Heart right ventricle (tissue), 16 donors: ENCODE measurements at regions not wholly inside any gene's neighbourhood (a gene's known extent, or its start where the extent isn't known, plus 50 kb on each side); places are given as distances from the start of the nearest gene placed in this dataset.

Experiments
- ATAC-seq, 8 donors: fragments of 200-7000 bp; cut with Tn5 transposase; one replicate each; pipeline ENCODE4 v1.9.1; 2020; ENCODE audit warnings: mild to moderate bottlenecking in 8 of 8, moderate library complexity in 8 of 8, moderate number of reproducible peaks in 1 of 8
- DNase-seq, 2 donors: peaks; one replicate each; pipeline ENCODE4 v3.0.0-alpha.2; 2020
- H3K27ac ChIP-seq, 10 donors: fragments of 200-600 bp; sonication (generic) in 2 of 10; one replicate each; pipeline versions ENCODE4 v1.5.0 to v1.8.0; 2020 to 2022; ENCODE audit warnings: mild to moderate bottlenecking in 3 of 10
- H3K27me3 ChIP-seq, 7 donors: fragments of 200-600 bp; one replicate each; pipeline ENCODE4 v1.8.0; 2021 to 2022; ENCODE audit warnings: mild to moderate bottlenecking in 2 of 7
- H3K36me3 ChIP-seq, 9 donors: fragments of 200-600 bp; sonication (generic) in 1 of 9; one replicate each; pipeline versions ENCODE4 v1.5.0 to v1.8.0; 2020 to 2022; ENCODE audit warnings: mild to moderate bottlenecking in 2 of 9
- H3K4me1 ChIP-seq, 9 donors: fragments of 200-600 bp; sonication (generic) in 1 of 9; one replicate each; pipeline versions ENCODE4 v1.5.0 to v1.8.0; 2020 to 2022; ENCODE audit warnings: mild to moderate bottlenecking in 4 of 9
- H3K4me3 ChIP-seq, 10 donors: fragments of 200-600 bp; sonication (generic) in 2 of 10; one replicate each; pipeline versions ENCODE4 v1.5.0 to v1.8.0; 2020 to 2022; ENCODE audit warnings: mild to moderate bottlenecking in 7 of 10, moderate library complexity in 2 of 10
- H3K9me3 ChIP-seq, 11 donors: fragments of 200-600 bp in 10 of 11; sonication (generic) in 2 of 11; one replicate each; pipeline versions ENCODE4 v1.5.0 to v1.8.0; 2013 to 2022; ENCODE audit warnings: mild to moderate bottlenecking in 2 of 11, control low read depth in 1 of 11, moderate library complexity in 1 of 11
- CTCF ChIP-seq, 9 donors: fragments of 200-600 bp; sonication (generic) in 2 of 9; IDR thresholded peaks; one replicate each; pipeline versions ENCODE4 v1.5.0 to v1.8.0; 2021 to 2022; ENCODE audit warnings: antibody characterized with exemption in 9 of 9, mild to moderate bottlenecking in 5 of 9, moderate library complexity in 1 of 9
- WGBS, 2 donors: extraction: QIAGEN DNeasy Blood & Tissue Kit; methylation state at CpG; one replicate each; pipeline ENCODE4 v1.1.7; 2013; ENCODE audit warnings: inconsistent platforms in 1 of 2; 5-methylcytosine and 5-hydroxymethylcytosine counted together
- intact Hi-C, 10 donors: fragments of 100-400 bp; cut with DNase I; formaldehyde crosslinking; loops; one replicate each; pipeline versions ENCODE4 v1.11.1 to v1.14.2; 2022
- donor health status: Arrhythmogenic right ventricular cardiomyopathy.
- donor health status: ischemic (EF 13 %, LVEDD 7.1; RV severe dilation, severe dysfunction).
- donor health status: healthy with polysubstance abuse.
- donor health status: DM: no; HTN: yes; CAD: no.
- donor health status: DM: no; HTN: no; CAD: no.
- donor health status: ischemic (EF 25% LVEDD 6.9; RV normal size, moderate dysfunction).
- donor health status: ischemic (EF 25% LVEDD 5.7; RV mildly dilated, moderate dysfunction).
- donor health status: healthy.
- donor health status: DM: yes; HTN: yes; CAD: no.
- donor health status: Ischemic cardiomyopathy.
- donor health status: ischemic (EF 35%, LVEDD 5.7; RV mildly dilated, moderate dysfunction).
- donor health status: nonischemic (EF 11% LVEDD 7.7; RV severe dilation, severe dysfunction).
- donor health status: DM: yes; HTN: yes; CAD: no.
- donor health status: PGD.
- donor health status: ischemic (EF 29% LVEDD 5.4; RV normal size, mild dysfunction).
- donor health status: nonischemic (EF 23%, LVEDD 6.1; RV moderate dilation, normal function).

GRCh38 chr5:161190086-161190485 is 338.1 kb upstream of the ATP10B start:
- 91 to 93% methylated on average over 3 of the region's 3 CpGs for WGBS, 2 donors
- no peak overlapping the region for H3K27ac ChIP-seq
- H3K27me3 ChIP-seq, result no peaks in the 10 kb centered on the region
- no peaks in the 10 kb centered on the region for H3K9me3 ChIP-seq
- H3K4me3 ChIP-seq, result no peak overlapping the region
- DNase-seq, result no peak
- no peak for TF ChIP-seq CTCF (IDR thresholded peaks at IDR 0.05)
- intact Hi-C loops, result no loop called here
- no peaks in the 10 kb centered on the region for H3K36me3 ChIP-seq
- H3K4me1 ChIP-seq, result no peaks in the 10 kb centered on the region
- no peak for ATAC-seq

- H3K4me3 ChIP-seq, result no peak overlapping the region
- ATAC-seq (no peak), DNase-seq (no peak)
- no peaks in the 10 kb centered on the region for H3K9me3 ChIP-seq
- no peaks in the 10 kb centered on the region for H3K4me1 ChIP-seq
- H3K27ac ChIP-seq, result no peak overlapping the region
- intact Hi-C loops, result no loop called here
- 45 to 85% methylated on average over 1 of the region's 1 CpG for WGBS, 2 donors
- no peaks in the 10 kb centered on the region for H3K36me3 ChIP-seq
- TF ChIP-seq CTCF (IDR thresholded peaks at IDR 0.05), result no peak
- H3K27me3 ChIP-seq, result no peaks in the 10 kb centered on the region
These were observed 337.4 kb upstream of the ATP10B start for GRCh38 chr5:161189452-161189851.

GRCh38 chr5:161183559-161183958 is 331.5 kb upstream of the ATP10B start:
- Histone ChIP-seq H3K27me3 (no peaks in the 10 kb centered on the region), H3K4me1 (no peaks in the 10 kb centered on the region), H3K27ac (no peak overlapping the region), H3K36me3 (no peaks in the 10 kb centered on the region), H3K9me3 (peaks cover 0 to 9% (median 0%) of the 10 kb centered on the region in 11 donors), H3K4me3 (no peak overlapping the region)
- DNase-seq (no peak), ATAC-seq (no peak)
- intact Hi-C loops, result loop anchor here in 1 of 10 donors (5.0 kb wide), 1 partner anchor 51 kb away; no protein-coding TSS in a partner anchor
- no peak for TF ChIP-seq CTCF (IDR thresholded peaks at IDR 0.05)

GRCh38 chr5:161176221-161176620 is 324.2 kb upstream of the ATP10B start:
- Histone ChIP-seq H3K27ac (no peak overlapping the region), H3K36me3 (no peaks in the 10 kb centered on the region), H3K4me1 (no peaks in the 10 kb centered on the region), H3K4me3 (no peak overlapping the region), H3K27me3 (no peaks in the 10 kb centered on the region), H3K9me3 (peaks cover 0 to 4% (median 0%) of the 10 kb centered on the region in 11 donors)
- TF ChIP-seq CTCF (IDR thresholded peaks at IDR 0.05), result no peak
- 75 to 80% methylated on average over 2 of the region's 2 CpGs for WGBS, 2 donors
- intact Hi-C loops, result no loop called here
- DNase-seq, result no peak
- ATAC-seq, result no peak

- H3K4me1 ChIP-seq, result no peaks in the 10 kb centered on the region
- H3K27me3 ChIP-seq, result no peaks in the 10 kb centered on the region
- peaks cover 0 to 6% (median 0%) of the 10 kb centered on the region in 11 donors for H3K9me3 ChIP-seq
- no peaks in the 10 kb centered on the region for H3K36me3 ChIP-seq
- no peak for TF ChIP-seq CTCF (IDR thresholded peaks at IDR 0.05)
- no peak for DNase-seq
- 82 to 88% methylated on average over 2 of the region's 2 CpGs for WGBS, 2 donors
- ATAC-seq, result no peak
- intact Hi-C loops, result no loop called here
- H3K4me3 ChIP-seq, result no peak overlapping the region
- no peak overlapping the region for H3K27ac ChIP-seq
These were observed 317.8 kb upstream of the ATP10B start for GRCh38 chr5:161169776-161170175.
